ENCODE measurements at regions not wholly inside any gene's neighbourhood (a gene's known extent, or its start where the extent isn't known, plus 50 kb on each side); places are given as distances from the start of the nearest gene placed in this dataset.
"Not testable (repeated sequence)": the region's sequence is repeated elsewhere in the genome, so short reads cannot be mapped to it uniquely, and the experiment has no call there.

GRCh38 chr21:15627011-15627410, 102.8 kb upstream of the USP25 start:
- ChIA-PET POLR2A (no interaction called here), CTCF (no interaction called here)
- no peak for TF ChIP-seq CTCF (IDR thresholded peaks at IDR 0.05)
- no peaks in the 10 kb centered on the region for H3K4me1 Mint-ChIP-seq
- no peaks in the 10 kb centered on the region for H3K9me3 Mint-ChIP-seq
- peaks cover 6% of the 10 kb centered on the region for H3K27me3 Mint-ChIP-seq
- no peak overlapping the region for H3K27ac Mint-ChIP-seq
- no peak for ATAC-seq (ENCODE audit: low read depth)
- intact Hi-C loops (cut with micrococcal nuclease), result no loop called here
- no peak for DNase-seq
- H3K4me3 Mint-ChIP-seq, result no peak overlapping the region
- no peaks in the 10 kb centered on the region for H3K36me3 Mint-ChIP-seq (ENCODE audit: low read depth)

GRCh38 chr21:15627823-15628222, 102.0 kb upstream of the USP25 start:
- Mint-ChIP-seq H3K27me3 (peaks cover 6% of the 10 kb centered on the region), H3K4me1 (no peaks in the 10 kb centered on the region), H3K27ac (no peak overlapping the region), H3K36me3 (ENCODE audit: low read depth) (no peaks in the 10 kb centered on the region), H3K4me3 (no peak overlapping the region), H3K9me3 (no peaks in the 10 kb centered on the region)
- POLR2A ChIA-PET, result no interaction called here
- no peak for TF ChIP-seq CTCF (IDR thresholded peaks at IDR 0.05)
- intact Hi-C loops (cut with micrococcal nuclease), result no loop called here
- DNase-seq, result no peak
- ATAC-seq (ENCODE audit: low read depth), result no peak
- CTCF ChIA-PET, result no interaction called here

- Mint-ChIP-seq H3K9me3 (no peaks in the 10 kb centered on the region), H3K4me1 (no peaks in the 10 kb centered on the region), H3K36me3 (ENCODE audit: low read depth) (no peaks in the 10 kb centered on the region), H3K27me3 (peaks cover 6% of the 10 kb centered on the region), H3K4me3 (no peak overlapping the region), H3K27ac (no peak overlapping the region)
- ChIA-PET CTCF (no interaction called here), POLR2A (no interaction called here)
- ATAC-seq (ENCODE audit: low read depth) (no peak), DNase-seq (no peak)
- TF ChIP-seq CTCF (IDR thresholded peaks at IDR 0.05), result no peak
- intact Hi-C loops (cut with micrococcal nuclease), result no loop called here
Measured at GRCh38 chr21:15631342-15631741, 98.4 kb upstream of the USP25 start.

- ATAC-seq (ENCODE audit: low read depth); H3K36me3 Mint-ChIP-seq (ENCODE audit: low read depth); H3K27me3 Mint-ChIP-seq; H3K4me3 Mint-ChIP-seq; intact Hi-C loops (cut with micrococcal nuclease); DNase-seq; POLR2A ChIA-PET; H3K9me3 Mint-ChIP-seq; H3K27ac Mint-ChIP-seq; CTCF ChIA-PET; H3K4me1 Mint-ChIP-seq: not testable (repeated sequence)
Measured at GRCh38 chr21:15634541-15634940, 95.2 kb upstream of the USP25 start.

- ChIA-PET CTCF (no interaction called here), POLR2A (no interaction called here)
- intact Hi-C loops (cut with micrococcal nuclease), result no loop called here
- Mint-ChIP-seq H3K36me3 (ENCODE audit: low read depth) (no peaks in the 10 kb centered on the region), H3K4me3 (no peak overlapping the region), H3K27me3 (no peaks in the 10 kb centered on the region), H3K27ac (no peak overlapping the region), H3K4me1 (no peaks in the 10 kb centered on the region), H3K9me3 (no peaks in the 10 kb centered on the region)
- ATAC-seq (ENCODE audit: low read depth) (no peak), DNase-seq (no peak)
- no peak for TF ChIP-seq CTCF (IDR thresholded peaks at IDR 0.05)
Measured at GRCh38 chr21:15638856-15639549, 90.8 kb upstream of the USP25 start.

- H3K4me3 Mint-ChIP-seq; H3K27ac Mint-ChIP-seq; ATAC-seq (ENCODE audit: low read depth); H3K4me1 Mint-ChIP-seq; H3K9me3 Mint-ChIP-seq; H3K36me3 Mint-ChIP-seq (ENCODE audit: low read depth); H3K27me3 Mint-ChIP-seq; DNase-seq; CTCF ChIA-PET; POLR2A ChIA-PET; intact Hi-C loops (cut with micrococcal nuclease): not testable (repeated sequence)
Measured at GRCh38 chr21:15640113-15640512, 89.7 kb upstream of the USP25 start.

Measured in activated B cell treated with CpG ODN at 0.5 μM for 24 hours (primary cell).